Globus pallidus (tissue), 1 donor: ENCODE measurements at regions not wholly inside any gene's neighbourhood (a gene's known extent, or its start where the extent isn't known, plus 50 kb on each side); places are given as distances from the start of the nearest gene placed in this dataset.
"Not testable (repeated sequence)": the region's sequence is repeated elsewhere in the genome, so short reads cannot be mapped to it uniquely, and the experiment has no call there.

Experiments
- DNase-seq: peaks from one replicate; pipeline ENCODE4 v3.0.0-alpha.2; 2015; ENCODE audit warnings: low spot score

DNA sequence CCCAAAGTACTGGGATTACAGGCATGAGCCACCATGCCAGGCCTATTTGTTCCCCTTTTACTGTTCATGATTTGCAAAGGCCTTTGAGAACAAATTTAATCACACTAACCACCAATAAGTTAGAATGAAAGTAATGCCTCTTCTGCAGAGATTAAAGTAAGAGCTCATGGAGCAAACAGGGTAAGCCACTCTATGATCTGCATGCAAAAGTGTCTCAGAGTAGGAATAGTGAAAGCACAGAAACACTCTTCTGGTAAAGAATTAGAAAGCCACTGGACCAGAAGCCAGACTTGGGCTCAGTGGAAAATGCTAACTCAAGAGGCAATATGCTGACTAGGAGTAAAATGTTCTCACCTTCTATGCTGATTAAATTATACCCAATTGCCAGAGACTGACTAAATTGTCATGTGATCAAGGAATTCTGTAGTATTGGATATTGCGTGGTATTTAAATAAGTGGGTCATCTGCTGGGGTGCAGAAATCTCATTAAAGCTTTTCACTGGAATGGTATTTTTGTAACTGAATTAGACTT, 235.3 kb upstream of the ERBB4 start:
- DNase-seq = no peak

DNA sequence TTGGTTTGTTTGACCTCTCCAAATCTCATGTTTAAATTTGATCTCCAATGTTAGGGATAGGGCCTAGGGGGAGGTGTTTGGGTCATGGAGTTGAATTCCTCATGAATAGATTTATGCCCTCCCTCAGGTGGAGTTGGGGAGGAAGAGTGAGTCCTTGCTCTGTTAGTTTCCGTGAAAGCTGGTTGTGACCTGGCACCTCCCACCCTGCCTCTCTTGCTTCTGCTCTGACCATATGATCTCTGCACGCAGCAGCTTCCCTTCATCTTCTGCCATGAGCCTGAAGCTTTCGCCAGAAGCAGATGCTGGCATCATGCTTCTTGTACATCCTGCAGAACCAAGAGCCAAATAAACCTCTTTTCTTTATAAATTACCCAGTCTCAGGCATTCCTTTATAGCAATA, 231.6 kb upstream of the ERBB4 start:
- no peak for DNase-seq

DNA sequence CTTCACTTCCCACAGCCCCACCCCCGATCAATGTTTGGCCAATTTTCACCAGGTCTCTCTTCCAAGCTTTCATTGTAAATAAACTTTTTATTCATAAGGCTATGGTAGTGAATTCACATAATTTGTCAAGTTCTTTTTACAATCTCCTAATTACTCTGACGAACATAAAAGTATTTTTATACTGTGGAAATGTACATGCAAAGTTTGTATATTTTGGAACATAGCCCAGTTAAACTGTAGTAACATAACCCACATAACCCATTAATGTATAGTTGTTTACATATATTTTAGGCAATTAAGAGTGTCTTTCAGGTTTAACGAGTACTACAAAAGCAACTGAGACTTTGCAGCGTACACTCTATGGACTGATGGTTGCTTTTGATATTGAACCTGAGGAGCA, 228.3 kb upstream of the ERBB4 start:
- no peak for DNase-seq

DNA sequence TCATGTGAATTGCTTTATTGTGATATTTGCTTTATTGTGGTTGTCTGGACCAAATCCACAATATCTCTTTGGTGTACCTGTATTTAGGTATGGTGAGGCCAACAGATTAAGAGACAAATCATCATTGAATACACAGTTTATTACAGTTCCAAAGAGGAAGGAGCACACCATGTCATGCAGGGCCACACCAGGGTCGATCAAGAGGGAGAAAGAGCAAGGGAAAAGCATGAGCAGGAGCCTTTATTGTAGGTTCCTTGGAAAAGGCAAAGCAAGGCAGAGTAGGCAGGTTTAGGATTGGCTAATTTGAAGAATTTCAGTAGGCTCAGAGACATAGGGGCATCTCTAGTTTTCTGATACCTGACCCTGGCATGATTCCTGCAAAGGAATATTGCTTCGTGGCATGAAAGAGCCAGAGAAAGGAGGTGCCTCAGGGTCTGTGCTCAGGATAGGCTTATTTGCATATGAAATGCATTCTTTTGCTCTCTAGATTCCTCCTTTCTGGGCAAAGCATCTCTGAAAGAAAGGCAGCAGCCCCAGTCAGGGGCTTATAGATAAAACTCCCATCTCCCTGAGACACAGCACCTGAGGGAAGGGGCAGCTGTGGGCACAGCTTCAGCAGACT, 214.2 kb upstream of the ERBB4 start:
- DNase-seq = no peak

DNA sequence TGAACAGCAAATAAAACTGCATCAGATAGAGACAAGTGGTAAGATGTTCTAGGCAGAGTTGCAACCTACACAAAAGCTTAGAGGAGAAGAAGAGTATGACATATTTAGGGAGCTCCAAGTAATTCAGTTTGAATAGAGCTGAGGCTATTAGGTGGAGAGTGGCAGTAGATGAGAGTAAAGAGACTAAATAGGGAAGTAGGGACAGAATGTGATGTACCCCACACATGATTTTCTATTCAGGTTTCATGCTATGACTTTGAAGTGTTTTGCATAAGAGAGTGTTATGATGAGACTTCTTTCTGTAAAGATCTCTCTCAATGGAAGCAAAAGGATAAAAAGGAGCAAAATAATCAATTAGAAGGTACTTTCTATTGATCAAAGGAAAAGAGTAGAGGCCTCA, 206.8 kb upstream of the ERBB4 start:
- no peak for DNase-seq

DNA sequence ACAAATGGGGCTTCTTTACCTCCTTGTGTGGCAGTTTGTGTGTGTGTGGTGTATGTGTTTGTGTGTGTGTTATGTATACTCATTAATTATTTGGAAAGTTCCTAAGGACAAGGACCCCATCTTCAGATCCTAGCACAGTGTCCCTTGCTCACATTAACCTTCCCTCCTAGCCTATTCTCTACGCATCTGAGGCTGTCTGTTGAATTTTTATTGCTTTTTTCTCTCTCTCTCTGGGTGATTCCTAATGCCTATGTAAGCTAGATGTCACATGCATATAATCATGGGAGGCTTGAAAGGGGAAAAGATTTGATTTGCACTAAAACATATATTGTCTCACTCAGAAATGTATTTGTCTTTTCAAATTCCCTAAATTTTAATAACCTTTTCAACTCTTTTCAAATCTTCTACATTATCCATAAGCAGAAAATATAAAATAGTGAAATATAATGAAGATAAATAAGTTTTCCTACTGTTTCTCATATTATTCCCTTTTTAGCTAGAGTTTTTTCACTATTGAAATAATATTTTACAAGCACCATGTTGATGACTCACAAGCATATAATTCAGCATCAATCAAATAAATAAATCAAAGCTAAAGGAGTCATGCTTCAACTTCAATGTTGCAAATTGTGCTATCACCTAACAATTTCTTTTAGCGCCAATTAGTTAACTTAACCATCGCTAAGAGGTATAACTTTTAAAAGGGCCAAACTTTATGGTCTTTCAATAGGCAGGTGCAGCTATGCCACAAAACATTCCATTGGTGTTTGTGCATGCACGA, 199.0 kb upstream of the ERBB4 start:
- no peak for DNase-seq

DNA sequence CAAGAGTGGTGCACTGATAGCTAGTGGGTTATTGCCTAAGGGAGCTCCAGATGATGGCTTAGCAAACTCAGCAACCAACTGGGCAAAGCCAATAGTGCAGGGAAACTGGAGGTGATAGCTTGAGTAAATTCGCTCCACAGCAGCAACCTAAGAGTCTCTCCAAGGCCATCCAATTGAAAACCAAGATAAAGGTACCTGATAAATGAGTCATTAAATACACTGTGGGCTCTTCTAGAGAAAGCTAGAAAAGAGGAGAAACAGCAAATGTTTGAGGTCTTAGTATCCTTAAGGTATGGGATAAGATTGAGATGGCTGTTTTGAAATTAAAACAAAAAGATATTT, 197.8 kb upstream of the ERBB4 start:
- DNase-seq = no peak

DNA sequence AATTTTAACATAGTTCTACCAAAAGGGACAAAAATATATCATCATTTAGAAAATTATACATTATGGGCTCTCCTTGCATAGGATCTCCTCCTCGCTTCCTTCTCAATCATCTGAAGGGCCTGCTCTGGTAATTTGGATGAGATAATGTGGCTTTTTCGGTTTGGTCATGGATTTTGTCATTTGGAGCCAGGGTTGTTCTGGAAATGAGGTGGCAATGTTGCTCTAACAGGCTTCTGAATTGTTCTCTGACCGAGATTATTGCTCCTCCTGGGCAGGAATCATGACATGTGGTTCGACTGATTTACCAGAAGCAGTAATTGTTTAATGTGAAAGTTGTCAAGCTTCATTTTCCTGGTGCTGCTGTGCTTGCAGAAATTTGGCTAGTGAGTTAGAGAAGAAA, 194.7 kb upstream of the ERBB4 start:
- DNase-seq = no peak

DNA sequence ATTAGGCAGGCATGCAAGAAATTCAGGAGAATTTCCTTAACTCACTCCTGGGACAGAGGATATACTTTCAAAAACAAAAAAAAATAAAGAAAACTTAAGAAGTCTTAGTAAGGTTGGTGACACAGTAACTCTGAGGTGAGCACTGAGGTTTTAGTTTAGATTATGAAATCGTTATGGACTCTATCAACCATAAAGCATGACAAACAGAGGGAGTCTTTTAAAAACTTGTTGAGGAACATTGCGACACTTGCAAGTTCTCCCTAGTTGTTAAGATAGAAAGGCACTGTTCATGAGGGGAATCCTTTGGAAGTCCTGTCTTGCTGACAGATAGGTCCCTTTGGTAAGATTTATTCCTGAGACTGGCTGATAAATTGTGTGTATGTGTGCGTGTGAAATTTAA, 194.3 kb upstream of the ERBB4 start:
- DNase-seq = no peak

DNA sequence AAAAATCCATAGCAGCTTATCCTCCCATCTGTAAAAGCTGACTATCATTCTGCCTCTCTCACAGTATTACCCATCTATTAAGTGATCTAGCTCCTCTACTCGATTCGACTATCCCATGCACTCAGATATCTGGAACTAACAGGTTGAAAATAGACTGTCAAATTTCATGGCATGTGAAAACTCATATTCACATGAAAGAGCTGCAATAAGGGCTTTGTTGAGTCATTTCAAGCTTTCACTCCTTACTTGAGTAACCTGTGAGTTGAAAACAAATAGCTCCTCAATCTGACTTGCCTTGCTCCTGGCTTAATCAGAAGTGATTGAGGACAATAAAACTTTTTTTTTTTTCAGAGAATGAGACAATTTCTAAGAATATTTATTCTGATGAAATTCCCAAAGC, 192.4 kb upstream of the ERBB4 start:
- no peak for DNase-seq

DNA sequence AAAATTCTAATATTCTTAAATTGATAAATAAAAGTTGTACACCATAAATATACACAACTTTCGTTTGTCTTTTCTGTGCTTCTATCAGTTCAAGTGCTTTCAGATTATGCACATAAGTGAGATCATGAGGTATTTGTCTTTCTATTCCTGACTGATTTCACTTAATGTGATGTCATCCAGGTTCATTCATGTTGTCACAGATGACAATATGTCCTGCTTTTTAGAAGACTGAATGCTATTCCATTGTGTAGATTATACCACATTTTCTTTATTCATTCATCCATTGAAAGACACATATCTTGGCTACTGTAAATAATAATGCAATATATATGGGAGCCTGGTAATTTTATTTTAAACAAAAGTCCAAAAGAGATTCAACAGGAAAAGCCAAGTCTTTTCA, 190.1 kb upstream of the ERBB4 start:
- DNase-seq = no peak

DNA sequence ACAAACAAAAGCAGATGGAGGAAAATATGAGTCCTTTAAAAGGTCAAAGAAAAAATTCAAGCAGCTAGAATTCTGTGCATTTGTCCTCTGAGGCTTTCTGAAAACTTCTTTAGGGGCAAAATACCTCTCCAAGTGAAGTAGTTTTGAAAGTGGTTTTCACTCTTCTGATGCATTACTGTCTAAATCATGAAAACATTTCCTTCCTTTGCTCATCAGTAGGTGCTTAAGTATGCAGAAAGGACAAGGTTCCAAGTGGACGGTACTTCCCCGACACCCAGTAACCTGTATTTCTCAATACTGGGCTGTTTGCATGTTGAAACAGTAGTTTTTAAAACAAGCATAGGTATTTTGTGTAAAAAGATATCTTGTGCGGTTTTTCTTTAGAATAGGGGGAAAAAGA, 189.1 kb upstream of the ERBB4 start:
- no peak for DNase-seq

DNA sequence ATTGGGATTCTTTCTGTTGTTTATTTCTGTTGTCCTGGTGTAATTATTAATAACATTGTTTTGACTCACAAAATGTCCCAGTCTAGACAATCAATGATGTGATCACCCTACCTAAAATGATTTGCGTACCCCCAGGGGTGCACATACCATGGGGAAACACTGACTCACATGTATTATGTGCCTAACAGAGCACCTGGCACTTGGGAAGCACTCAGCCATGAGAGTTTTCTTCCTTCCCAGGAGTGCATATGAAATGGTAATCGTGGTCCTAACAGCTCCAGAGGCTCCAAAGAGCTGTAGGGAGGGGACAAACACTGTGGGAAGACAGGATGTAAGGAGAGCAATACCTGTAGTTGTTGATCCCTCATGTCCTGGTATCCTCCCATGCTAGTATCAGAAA, 187.8 kb upstream of the ERBB4 start:
- DNase-seq = no peak

DNA sequence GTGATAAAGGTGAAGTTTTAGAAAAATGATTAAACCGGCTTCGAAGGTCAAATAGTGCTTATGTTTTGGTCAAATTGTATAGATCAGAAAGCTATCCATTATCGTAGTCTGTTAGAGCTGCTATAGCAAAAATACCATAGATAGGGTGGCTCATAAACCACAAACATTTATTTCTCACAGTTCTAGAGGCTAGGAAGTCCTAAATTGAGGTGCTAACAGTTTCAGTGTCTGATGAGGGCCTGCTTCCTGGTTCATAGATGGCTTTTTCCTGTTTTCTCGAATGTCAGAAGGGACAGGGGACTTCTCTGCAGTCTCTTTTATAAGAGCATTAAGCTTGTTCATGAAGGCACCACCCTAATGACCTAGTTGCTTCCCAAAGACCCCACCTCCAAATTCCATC, 186.6 kb upstream of the ERBB4 start:
- DNase-seq = no peak

DNA sequence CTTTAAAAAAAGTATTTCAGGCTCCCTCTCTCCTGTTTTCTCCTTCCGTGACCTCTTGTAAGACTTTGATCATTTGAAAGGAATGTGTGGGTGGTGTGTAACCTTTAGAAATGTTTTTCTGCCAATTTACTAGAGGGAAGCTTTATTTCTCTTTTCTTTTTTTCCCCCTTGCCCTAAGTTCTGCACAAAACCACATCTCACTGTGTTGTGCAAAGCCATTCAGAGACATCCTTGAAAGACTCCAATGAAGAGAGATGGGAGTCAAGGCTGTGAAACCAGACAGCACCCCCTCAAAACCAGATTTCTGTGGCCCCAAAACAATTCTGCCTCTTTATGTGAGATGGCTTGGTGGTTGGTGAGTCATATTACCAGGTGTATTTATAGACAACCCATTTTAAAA, 184.6 kb upstream of the ERBB4 start:
- no peak for DNase-seq

DNA sequence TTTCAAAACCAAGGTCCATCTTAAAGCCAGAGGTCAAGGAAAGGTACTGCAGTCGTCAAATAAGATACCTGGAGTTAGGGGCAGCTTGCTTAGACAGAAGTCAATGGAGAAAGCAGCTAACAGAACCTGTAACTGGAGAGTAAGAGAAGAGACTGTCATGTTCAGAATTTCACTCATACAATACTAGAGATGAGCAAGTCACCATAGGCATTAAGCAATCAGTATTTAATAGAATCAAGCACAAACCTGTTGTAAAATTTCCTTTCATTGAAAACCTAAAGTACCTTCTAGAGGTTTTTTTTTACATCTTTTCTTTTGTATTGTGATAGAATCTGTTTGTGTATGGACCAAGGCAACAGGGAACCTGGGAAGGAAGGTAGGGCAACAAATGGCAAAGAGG, 183.4 kb upstream of the ERBB4 start:
- no peak for DNase-seq

DNA sequence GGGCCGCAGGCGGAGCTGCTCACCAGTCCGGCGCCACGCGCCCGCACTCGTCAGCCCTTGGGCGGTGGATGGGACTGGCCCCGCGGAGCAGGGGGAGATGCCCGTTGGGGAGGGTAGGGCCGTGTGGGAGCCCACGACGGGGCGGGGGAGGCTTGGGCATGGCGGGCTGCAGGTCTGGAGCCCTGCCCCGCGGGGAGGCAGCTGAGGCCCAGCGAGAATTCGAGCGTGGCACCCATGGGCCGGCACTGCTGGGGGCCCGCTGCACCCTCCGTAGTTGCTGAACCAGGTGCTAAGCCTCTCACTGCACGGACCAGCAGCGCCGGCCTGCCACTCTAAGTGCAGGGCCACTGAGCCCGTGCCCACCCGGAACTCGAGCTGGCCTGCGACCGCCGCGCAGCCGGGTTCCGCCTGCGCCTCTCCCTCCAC, 182.4 kb upstream of the ERBB4 start:
- DNase-seq = no peak

DNA sequence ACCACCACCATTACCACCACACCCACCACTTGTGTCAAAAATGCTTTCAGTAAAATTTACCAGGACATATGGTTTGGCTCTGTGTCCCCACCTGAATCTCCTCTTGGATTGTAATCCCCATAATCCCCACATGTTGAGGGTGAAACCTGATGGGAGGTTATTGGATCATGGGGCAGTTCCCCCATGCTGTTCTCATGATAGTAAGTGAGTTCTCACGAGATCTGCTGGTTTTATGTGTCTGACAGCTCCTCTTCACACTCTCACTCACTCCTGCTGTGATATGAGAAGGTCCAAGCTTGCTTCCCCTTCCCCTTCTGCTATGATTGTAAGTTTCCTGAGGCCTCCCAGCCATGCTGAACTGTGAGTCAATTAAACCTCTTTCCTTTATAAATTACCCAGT, 176.8 kb upstream of the ERBB4 start:
- not testable (repeated sequence) for DNase-seq

DNA sequence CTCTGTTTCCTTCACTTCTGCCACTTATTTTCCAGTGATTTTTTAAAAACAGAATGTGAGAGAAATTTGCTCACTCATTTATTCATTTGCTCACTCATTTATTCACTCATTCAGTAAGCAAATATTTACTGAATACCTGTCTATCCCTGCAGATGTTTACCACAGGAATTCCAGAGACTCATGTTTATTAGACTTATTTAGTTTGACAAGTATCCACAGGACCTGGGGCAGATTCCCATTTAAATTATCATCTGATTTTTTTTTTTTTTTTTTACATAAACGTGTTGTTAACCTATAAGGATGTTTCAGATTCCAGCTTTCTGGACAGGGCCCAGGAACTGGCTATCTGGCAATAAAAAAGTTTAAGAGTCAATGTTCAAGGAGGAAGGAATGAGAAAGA, 175.1 kb upstream of the ERBB4 start:
- no peak for DNase-seq

DNA sequence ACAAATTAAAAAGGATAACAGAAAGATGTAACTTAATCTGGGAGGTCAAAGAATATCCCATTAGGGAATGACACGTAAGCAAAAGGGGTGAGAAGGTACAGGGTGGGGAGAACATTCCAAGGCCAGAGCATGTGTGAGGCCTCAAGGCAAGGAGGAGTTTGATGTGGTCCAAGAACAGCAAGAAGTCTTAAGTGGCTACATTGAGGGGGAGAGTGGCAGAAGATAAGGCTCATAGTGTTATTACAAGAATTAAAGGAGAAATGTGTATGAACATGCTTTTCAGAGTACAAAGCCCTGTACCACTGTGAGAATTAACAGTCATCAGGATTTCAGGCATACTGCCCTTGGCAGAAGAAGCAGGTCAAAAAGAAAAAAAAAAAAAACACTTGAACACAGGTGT, 174.4 kb upstream of the ERBB4 start:
- no peak for DNase-seq

DNA sequence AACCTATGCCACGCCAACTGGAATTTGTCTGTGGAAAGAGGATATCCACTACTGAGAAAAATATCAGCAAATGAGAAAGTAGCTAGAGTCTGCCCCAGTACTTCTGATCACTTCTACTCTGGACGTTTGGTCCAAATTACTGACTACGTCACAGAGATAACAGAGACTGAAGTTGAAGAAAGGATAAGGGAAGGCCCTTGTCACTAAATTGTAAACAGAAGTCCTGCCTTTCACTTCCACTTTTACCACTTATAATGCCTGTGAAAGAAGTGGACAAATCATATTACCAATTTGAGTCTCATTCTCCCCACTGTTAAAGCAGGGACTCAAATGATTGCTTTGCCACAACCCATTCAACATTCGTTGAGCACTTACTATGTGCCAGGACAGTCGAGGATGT, 173.9 kb upstream of the ERBB4 start:
- peak; percentile 11 for DNase-seq

DNA sequence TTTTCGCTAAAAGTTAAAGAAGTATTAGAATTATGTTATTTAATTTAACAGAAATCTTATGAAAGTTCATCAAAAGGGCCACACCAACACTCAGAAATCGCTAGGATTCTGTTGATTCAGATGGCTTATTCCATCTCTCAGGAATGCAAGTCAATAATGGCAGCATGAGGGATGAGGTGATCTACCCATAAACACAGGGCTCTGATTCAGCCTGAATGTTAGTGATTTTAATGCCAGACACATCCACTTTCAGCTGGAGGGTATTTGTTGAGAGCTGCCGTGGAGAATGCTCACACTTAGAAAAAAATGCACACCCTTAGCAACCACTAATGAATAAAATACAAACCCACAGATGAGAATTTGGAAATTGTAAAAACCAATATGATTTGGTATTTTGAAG, 173.3 kb upstream of the ERBB4 start:
- DNase-seq = no peak

DNA sequence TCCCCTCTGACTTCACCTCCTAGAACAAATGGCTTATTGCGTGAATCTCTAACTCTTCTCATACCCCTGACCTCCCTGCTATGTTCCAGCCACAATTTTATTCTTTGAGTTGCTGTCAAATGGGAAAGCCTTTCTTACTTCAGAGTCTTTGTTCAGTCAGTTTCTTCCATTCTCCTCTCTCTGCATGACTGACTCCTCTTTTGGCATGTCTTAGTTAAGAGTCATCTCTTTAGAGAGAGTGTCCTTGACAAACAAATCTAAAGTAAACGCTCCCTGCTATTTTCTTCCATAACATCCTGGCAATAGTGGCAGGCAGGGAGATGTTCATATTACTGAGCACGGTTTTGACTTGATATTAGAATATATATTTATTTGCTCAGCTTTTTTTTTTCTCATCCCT, 170.7 kb upstream of the ERBB4 start:
- no peak for DNase-seq

DNA sequence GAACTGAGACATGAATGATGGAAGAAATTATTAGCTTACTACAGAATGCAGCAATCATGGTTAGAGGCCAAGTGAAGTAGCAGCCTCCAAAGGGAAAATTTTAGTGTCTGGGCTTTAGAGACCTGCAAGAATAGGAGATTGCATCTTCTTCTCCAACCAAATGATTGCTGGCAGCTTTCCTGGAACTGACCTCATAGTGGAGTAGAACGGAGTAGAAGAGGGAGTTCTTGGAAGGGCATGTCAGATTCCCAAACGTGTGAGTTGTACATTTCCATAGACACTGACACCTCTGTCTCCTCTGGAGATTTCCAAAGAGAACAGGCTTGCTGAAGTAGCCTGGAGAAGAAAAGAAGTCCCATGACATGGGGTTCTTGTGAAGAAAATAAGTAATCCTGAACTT, 169.8 kb upstream of the ERBB4 start:
- DNase-seq = no peak
